ENCODE measurements at regions not wholly inside any gene's neighbourhood (a gene's known extent, or its start where the extent isn't known, plus 50 kb on each side); places are given as distances from the start of the nearest gene placed in this dataset.

DNA sequence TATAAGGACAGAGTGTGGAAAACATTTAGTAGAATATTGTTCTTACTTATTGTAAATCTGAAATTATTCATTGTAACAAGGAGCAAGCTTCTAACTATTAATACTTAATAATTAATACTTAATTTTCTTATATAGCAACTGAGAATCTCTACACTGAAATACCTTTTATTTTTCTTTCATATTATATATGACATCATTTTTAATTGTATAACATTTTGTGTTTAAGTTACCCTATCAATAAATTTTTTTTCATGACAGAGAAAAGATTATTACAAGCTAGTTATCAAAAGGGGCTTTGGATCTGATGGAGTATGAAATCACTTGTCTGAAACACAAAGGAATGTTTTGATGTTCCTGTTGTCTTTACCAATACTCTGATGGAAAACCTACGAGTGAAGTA is 72.2 kb upstream of the CNKSR3 start:
- H3K27me3 ChIP-seq (ENCODE audit: control insufficient read depth, insufficient read depth, low read length): no peaks in the 10 kb centered on the region
- DNase-seq (ENCODE audit: low read depth) (no peak), FAIRE-seq (no peak)
- no peak overlapping the region for H3K4me3 ChIP-seq (ENCODE audit: low read depth, low read length)
- no peaks in the 10 kb centered on the region for H3K36me3 ChIP-seq (ENCODE audit: control insufficient read depth, insufficient read depth, low read length)
- TF ChIP-seq, protein P1, sequence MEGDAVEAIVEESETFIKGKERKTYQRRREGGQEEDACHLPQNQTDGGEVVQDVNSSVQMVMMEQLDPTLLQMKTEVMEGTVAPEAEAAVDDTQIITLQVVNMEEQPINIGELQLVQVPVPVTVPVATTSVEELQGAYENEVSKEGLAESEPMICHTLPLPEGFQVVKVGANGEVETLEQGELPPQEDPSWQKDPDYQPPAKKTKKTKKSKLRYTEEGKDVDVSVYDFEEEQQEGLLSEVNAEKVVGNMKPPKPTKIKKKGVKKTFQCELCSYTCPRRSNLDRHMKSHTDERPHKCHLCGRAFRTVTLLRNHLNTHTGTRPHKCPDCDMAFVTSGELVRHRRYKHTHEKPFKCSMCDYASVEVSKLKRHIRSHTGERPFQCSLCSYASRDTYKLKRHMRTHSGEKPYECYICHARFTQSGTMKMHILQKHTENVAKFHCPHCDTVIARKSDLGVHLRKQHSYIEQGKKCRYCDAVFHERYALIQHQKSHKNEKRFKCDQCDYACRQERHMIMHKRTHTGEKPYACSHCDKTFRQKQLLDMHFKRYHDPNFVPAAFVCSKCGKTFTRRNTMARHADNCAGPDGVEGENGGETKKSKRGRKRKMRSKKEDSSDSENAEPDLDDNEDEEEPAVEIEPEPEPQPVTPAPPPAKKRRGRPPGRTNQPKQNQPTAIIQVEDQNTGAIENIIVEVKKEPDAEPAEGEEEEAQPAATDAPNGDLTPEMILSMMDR (IDR thresholded peaks at IDR 0.05; ENCODE audit: insufficient read depth, low read length, severe bottlenecking): no peak

DNA sequence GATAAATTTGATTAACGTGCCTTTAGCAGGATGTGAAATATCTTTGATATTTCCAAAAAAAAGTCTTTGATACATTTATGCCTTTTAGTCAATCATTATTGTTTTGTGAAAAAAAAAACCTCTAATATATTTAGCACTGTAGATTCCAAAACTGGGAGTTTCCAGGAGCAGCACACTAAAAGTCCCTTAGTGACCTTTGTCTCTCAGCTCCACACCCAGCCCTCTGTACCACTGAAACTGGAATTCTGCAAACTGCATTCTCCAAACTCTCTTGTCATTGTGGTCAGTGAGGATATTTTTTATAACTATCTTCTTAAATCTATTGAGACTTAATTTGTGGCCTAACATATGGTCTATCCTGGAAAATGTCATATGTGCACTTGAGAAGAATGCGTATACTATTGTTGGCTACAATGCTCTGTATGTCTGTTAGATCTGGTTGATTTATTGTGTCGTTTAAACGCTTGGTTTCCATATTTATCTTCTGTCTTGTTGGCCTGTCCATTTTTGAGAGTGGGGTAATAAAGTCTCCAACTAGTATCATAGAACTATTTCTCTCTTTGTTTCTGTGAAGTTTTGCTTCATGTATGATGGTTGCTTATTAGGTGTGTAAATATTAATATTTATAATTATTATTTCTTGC is 73.2 kb upstream of the CNKSR3 start:
- H3K27me3 ChIP-seq (ENCODE audit: control insufficient read depth, insufficient read depth, low read length): no peaks in the 10 kb centered on the region

DNA sequence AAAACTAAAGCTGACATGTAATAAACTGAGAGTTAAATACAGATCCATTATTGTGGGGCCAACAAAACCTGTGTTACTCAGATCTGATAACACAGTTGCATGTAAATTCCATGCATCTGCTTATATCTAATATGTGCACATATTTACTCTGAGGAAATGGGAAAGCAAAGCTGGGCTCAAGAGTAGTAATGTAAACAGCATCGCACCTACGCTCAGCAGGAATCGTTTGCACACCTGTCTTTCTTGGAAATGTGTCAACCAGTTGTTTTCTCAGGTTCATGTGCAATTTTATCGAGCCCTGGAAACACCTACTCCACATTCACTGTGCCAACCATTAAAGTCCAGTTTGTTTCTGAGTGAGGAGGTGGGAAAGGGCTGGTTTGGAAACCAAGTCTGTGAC is 80.3 kb upstream of the CNKSR3 start:
- no peak overlapping the region for H3K4me3 ChIP-seq (ENCODE audit: low read depth, low read length)
- TF ChIP-seq, protein P1 (IDR thresholded peaks at IDR 0.05; ENCODE audit: insufficient read depth, low read length, severe bottlenecking): no peak
- no peaks in the 10 kb centered on the region for H3K27me3 ChIP-seq (ENCODE audit: control insufficient read depth, insufficient read depth, low read length)
- no peaks in the 10 kb centered on the region for H3K36me3 ChIP-seq (ENCODE audit: control insufficient read depth, insufficient read depth, low read length)
- FAIRE-seq (no peak), DNase-seq (ENCODE audit: low read depth) (no peak)

More for the DNA sequence above, 73.2 kb upstream of the CNKSR3 start:
- H3K36me3 ChIP-seq (ENCODE audit: control insufficient read depth, insufficient read depth, low read length): no peaks in the 10 kb centered on the region
- FAIRE-seq (no peak), DNase-seq (ENCODE audit: low read depth) (no peak)
- TF ChIP-seq, protein P1 (IDR thresholded peaks at IDR 0.05; ENCODE audit: insufficient read depth, low read length, severe bottlenecking): no peak
- H3K4me3 ChIP-seq (ENCODE audit: low read depth, low read length): no peak overlapping the region

DNA sequence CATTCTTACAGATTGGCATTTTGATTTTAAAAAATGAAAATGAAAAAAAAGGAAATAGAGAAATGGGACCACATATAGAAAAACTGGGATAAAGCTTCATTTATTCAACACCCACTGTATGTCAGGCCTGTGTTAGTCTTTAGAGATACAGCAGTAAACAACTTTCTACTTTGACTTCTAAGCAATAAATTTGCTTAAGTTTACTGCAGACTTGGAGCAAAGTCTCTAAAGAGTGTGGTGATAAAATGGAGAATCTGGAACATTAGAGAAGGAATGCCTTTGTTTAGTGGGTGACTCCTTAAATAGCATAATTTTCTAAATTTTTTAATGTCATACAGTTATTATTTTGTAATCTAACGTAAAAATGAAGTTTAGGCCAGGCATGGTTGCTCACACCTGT is 80.7 kb upstream of the CNKSR3 start:
- Histone ChIP-seq H3K36me3 (ENCODE audit: control insufficient read depth, insufficient read depth, low read length) (no peaks in the 10 kb centered on the region), H3K4me3 (ENCODE audit: low read depth, low read length) (no peak overlapping the region), H3K27me3 (ENCODE audit: control insufficient read depth, insufficient read depth, low read length) (no peaks in the 10 kb centered on the region)
- DNase-seq (ENCODE audit: low read depth) (no peak), FAIRE-seq (no peak)
- TF ChIP-seq, protein P1 (IDR thresholded peaks at IDR 0.05; ENCODE audit: insufficient read depth, low read length, severe bottlenecking): no peak

DNA sequence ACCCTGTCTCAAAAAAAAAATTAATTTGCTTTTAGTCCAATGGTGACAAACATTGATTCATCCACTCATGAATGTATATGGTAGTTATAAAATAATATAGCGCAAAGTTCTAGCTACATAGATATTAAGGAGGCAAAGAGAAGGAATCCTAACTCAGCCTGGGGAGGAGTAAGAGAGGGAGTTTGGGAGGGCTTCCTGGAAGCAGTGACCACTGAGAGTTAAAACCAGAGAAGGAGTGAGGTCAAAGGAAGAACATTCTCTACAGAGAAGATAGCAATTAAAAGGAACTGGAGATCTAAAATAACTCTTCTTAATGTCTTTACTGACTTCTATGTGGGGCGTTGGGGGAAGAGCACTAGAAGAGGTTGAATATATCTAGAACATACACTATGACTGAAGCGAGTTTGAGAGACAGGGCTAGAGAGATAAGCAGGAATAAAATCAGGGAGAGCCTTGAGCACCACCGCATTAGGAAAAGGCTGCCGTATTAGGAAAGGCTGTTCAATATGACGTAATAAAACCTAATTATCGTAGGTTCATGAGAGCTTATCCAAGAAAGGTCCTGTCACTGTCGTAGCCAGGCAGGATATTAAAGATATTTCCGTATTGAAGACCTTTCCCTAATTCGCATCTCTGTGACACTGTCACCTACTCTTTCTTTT is 81.8 kb upstream of the CNKSR3 start:
- DNase-seq (ENCODE audit: low read depth): no peak
- FAIRE-seq: no peak
- Histone ChIP-seq H3K36me3 (ENCODE audit: control insufficient read depth, insufficient read depth, low read length) (no peaks in the 10 kb centered on the region), H3K27me3 (ENCODE audit: control insufficient read depth, insufficient read depth, low read length) (no peaks in the 10 kb centered on the region), H3K4me3 (ENCODE audit: low read depth, low read length) (no peak overlapping the region)
- TF ChIP-seq, protein P1 (IDR thresholded peaks at IDR 0.05; ENCODE audit: insufficient read depth, low read length, severe bottlenecking): no peak

Data from bronchial epithelial cell (primary cell).